ENCODE measurements at regions not wholly inside any gene's neighbourhood (a gene's known extent, or its start where the extent isn't known, plus 50 kb on each side); places are given as distances from the start of the nearest gene placed in this dataset.

DNA sequence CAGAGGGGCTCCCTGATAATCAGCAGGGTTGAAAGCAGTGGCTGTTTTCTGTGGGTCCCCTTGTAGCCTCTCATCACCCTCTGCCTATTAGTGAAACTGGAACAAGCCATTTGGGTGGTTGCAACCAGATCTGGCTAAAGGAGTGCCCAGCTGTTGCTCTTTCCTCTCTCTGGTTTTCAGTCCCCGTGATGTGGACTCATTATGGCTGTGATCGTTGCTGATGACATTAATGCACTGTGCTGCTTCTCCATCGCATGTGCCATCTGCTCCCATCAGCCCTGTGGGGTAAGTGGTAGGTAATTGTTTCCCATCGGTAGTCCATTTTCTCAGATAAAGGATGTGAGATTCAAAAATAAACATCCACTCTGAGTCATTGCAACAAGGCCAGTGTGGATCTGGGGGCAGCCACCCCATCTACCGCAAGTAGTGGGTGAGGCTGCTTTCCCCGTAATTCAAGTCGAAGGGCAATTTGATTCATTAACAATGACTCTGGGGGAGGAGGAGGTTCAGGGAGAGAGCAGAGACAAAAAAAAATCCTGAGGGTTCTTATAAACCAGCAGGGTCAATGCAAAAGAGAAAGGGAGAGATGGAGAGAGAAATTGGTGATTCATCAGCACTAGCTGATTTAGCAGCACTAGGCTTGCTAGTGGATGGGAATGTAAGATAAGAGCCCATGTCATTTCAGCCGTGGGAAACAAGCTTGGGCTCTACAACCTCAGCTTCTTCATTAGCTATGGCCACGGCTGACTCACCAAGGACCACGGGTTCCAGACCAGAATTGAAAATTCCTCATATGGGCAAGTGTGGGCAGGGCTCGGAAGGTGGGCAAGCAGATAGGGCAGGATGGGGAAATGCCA lies 357.8 kb downstream of the MID1IP1 start:
- H3K36me3 ChIP-seq (ENCODE audit: insufficient read depth, insufficient read length, low read length): no peaks in the 10 kb centered on the region
- no peak for DNase-seq (ENCODE audit: low read depth, low spot score)
- no peaks in the 10 kb centered on the region for H3K9me3 ChIP-seq (ENCODE audit: insufficient read depth, low read length)
- TF ChIP-seq YY1 (IDR thresholded peaks at IDR 0.05; ENCODE audit: insufficient read depth, insufficient read length) (no peak), SUZ12 (IDR thresholded peaks at IDR 0.05; ENCODE audit: extremely low read depth, insufficient read depth, insufficient read length) (no peak), ZNF274 (IDR thresholded peaks at IDR 0.05; ENCODE audit: low read depth, low read length) (no peak)
- H3K27me3 ChIP-seq (ENCODE audit: insufficient read depth, insufficient read length): peaks cover 2% of the 10 kb centered on the region
- H3K4me3 ChIP-seq (ENCODE audit: insufficient read length, low read depth): no peak overlapping the region
- peaks cover 2% of the 10 kb centered on the region for H3K4me1 ChIP-seq (ENCODE audit: insufficient read depth, insufficient read length)
- no peak overlapping the region for H3K9ac ChIP-seq (ENCODE audit: insufficient read length, low read depth)

DNA sequence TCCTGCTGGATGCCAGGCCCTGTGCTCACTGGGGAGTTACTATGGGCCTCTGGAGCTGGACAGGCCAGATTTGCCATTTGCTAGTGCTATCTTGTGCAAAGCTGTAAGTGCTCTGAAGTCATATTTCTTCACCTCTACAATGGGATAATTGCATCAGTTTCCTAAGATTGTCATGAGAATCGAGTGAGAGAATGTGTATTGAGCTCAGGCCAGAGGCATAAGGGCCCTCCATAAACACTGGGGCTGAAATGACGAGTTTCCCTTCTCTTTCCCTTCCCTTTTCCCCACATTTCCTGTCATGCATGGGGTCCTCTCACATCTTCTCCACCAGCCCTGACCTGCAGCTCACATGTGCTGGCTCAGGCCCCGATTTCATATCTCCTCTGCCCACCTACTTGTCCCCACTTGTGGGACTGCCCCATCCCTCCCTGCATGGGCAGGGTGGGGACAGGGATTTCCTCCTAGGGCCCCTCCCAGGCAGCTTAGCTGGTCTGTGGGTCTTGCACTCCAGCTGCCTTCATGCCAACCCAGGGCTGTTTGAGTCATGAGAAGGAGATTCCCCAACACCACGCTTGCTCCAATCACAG lies 358.8 kb downstream of the MID1IP1 start:
- Histone ChIP-seq H3K4me3 (ENCODE audit: insufficient read length, low read depth) (no peak overlapping the region), H3K4me1 (ENCODE audit: insufficient read depth, insufficient read length) (peaks cover 2% of the 10 kb centered on the region), H3K9me3 (ENCODE audit: insufficient read depth, low read length) (no peaks in the 10 kb centered on the region), H3K27me3 (ENCODE audit: insufficient read depth, insufficient read length) (peaks cover 2% of the 10 kb centered on the region), H3K36me3 (ENCODE audit: insufficient read depth, insufficient read length, low read length) (no peaks in the 10 kb centered on the region), H3K9ac (ENCODE audit: insufficient read length, low read depth) (no peak overlapping the region)
- no peak for TF ChIP-seq SUZ12 (IDR thresholded peaks at IDR 0.05; ENCODE audit: extremely low read depth, insufficient read depth, insufficient read length)
- TF ChIP-seq ZNF274 (IDR thresholded peaks at IDR 0.05; ENCODE audit: low read depth, low read length): no peak
- TF ChIP-seq YY1 (IDR thresholded peaks at IDR 0.05; ENCODE audit: insufficient read depth, insufficient read length): no peak
- no peak for DNase-seq (ENCODE audit: low read depth, low spot score)

GRCh38 chrX:39161611-39162255 lies 360.5 kb downstream of the MID1IP1 start:
- H3K4me3 ChIP-seq (ENCODE audit: insufficient read length, low read depth): no peak overlapping the region
- H3K36me3 ChIP-seq (ENCODE audit: insufficient read depth, insufficient read length, low read length): no peaks in the 10 kb centered on the region
- H3K27me3 ChIP-seq (ENCODE audit: insufficient read depth, insufficient read length): peaks cover 2% of the 10 kb centered on the region
- no peaks in the 10 kb centered on the region for H3K9me3 ChIP-seq (ENCODE audit: insufficient read depth, low read length)
- DNase-seq (ENCODE audit: low read depth, low spot score): no peak
- H3K4me1 ChIP-seq (ENCODE audit: insufficient read depth, insufficient read length): peaks cover 3% of the 10 kb centered on the region
- no peak overlapping the region for H3K9ac ChIP-seq (ENCODE audit: insufficient read length, low read depth)
- TF ChIP-seq YY1 (IDR thresholded peaks at IDR 0.05; ENCODE audit: insufficient read depth, insufficient read length) (no peak), SUZ12 (IDR thresholded peaks at IDR 0.05; ENCODE audit: extremely low read depth, insufficient read depth, insufficient read length) (no peak), ZNF274 (IDR thresholded peaks at IDR 0.05; ENCODE audit: low read depth, low read length) (no peak)

- peaks cover 2% of the 10 kb centered on the region for H3K27me3 ChIP-seq (ENCODE audit: insufficient read depth, insufficient read length)
- H3K4me3 ChIP-seq (ENCODE audit: insufficient read length, low read depth): no peak overlapping the region
- no peak for DNase-seq (ENCODE audit: low read depth, low spot score)
- no peak overlapping the region for H3K9ac ChIP-seq (ENCODE audit: insufficient read length, low read depth)
- H3K9me3 ChIP-seq (ENCODE audit: insufficient read depth, low read length): no peaks in the 10 kb centered on the region
- no peaks in the 10 kb centered on the region for H3K36me3 ChIP-seq (ENCODE audit: insufficient read depth, insufficient read length, low read length)
- H3K4me1 ChIP-seq (ENCODE audit: insufficient read depth, insufficient read length): peaks cover 7% of the 10 kb centered on the region
- no peak for TF ChIP-seq YY1 (IDR thresholded peaks at IDR 0.05; ENCODE audit: insufficient read depth, insufficient read length)
- no peak for TF ChIP-seq SUZ12 (IDR thresholded peaks at IDR 0.05; ENCODE audit: extremely low read depth, insufficient read depth, insufficient read length)
- TF ChIP-seq ZNF274 (IDR thresholded peaks at IDR 0.05; ENCODE audit: low read depth, low read length): no peak
Measured at GRCh38 chrX:39162322-39162735, 361.1 kb downstream of the MID1IP1 start.

DNA sequence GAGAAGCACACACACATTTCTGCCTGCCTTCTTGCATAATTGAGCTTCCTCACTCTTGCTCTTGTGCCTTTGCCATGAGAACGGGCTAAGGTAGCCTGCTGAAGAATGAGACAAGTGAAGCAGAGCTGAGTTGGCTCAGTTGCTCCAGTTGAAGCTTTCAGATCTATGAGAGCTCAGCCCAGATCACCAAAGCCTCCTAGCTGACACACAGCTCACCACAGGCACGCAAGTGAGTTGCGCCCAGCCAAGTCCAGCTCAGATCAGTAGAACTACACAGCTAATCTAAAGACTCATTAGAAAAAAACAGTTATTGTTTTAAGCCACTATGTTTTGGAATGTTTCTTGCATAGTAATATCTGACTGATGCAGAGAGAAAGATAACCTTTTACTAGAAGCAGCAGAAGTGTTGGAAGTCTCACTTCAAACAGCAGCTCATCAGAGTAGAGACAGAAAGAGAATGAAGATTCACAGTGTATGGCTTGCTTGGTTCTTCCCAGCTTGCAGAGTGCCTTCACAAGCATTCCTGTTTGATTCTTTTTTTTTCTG lies 362.4 kb downstream of the MID1IP1 start:
- H3K4me1 ChIP-seq (ENCODE audit: insufficient read depth, insufficient read length): peaks cover 9% of the 10 kb centered on the region
- H3K9ac ChIP-seq (ENCODE audit: insufficient read length, low read depth): no peak overlapping the region
- TF ChIP-seq SUZ12 (IDR thresholded peaks at IDR 0.05; ENCODE audit: extremely low read depth, insufficient read depth, insufficient read length) (no peak), ZNF274 (IDR thresholded peaks at IDR 0.05; ENCODE audit: low read depth, low read length) (no peak), YY1 (IDR thresholded peaks at IDR 0.05; ENCODE audit: insufficient read depth, insufficient read length) (no peak)
- DNase-seq (ENCODE audit: low read depth, low spot score): no peak
- H3K4me3 ChIP-seq (ENCODE audit: insufficient read length, low read depth): no peak overlapping the region
- no peaks in the 10 kb centered on the region for H3K36me3 ChIP-seq (ENCODE audit: insufficient read depth, insufficient read length, low read length)
- peaks cover 2% of the 10 kb centered on the region for H3K27me3 ChIP-seq (ENCODE audit: insufficient read depth, insufficient read length)
- no peaks in the 10 kb centered on the region for H3K9me3 ChIP-seq (ENCODE audit: insufficient read depth, low read length)

DNA sequence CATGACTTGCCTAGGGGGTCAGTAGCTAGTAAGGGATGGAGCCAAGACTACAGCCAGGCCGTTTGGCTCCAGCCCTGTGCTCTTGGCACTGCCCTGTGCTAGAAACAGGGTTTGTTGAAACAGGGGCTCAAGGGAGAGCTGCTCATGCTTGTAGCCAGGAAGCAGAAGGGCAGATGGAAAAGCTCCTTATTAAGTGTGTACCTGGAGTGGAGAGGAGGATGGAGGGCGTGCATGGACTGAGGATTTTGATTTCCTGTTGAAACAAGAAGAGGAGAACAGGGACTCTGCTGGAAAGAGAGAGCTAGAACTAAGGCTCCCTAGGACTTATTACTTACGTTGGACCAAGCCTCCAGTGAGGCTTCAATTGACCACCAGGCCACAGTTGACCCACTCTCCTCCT lies 363.0 kb downstream of the MID1IP1 start:
- Histone ChIP-seq H3K9ac (ENCODE audit: insufficient read length, low read depth) (no peak overlapping the region), H3K27me3 (ENCODE audit: insufficient read depth, insufficient read length) (peaks cover 2% of the 10 kb centered on the region), H3K9me3 (ENCODE audit: insufficient read depth, low read length) (no peaks in the 10 kb centered on the region), H3K4me1 (ENCODE audit: insufficient read depth, insufficient read length) (peaks cover 7% of the 10 kb centered on the region), H3K4me3 (ENCODE audit: insufficient read length, low read depth) (no peak overlapping the region), H3K36me3 (ENCODE audit: insufficient read depth, insufficient read length, low read length) (no peaks in the 10 kb centered on the region)
- TF ChIP-seq YY1 (IDR thresholded peaks at IDR 0.05; ENCODE audit: insufficient read depth, insufficient read length): no peak
- no peak for TF ChIP-seq ZNF274 (IDR thresholded peaks at IDR 0.05; ENCODE audit: low read depth, low read length)
- no peak for TF ChIP-seq SUZ12 (IDR thresholded peaks at IDR 0.05; ENCODE audit: extremely low read depth, insufficient read depth, insufficient read length)
- DNase-seq (ENCODE audit: low read depth, low spot score): no peak

GRCh38 chrX:39165185-39165584 lies 363.9 kb downstream of the MID1IP1 start:
- no peak for TF ChIP-seq YY1 (IDR thresholded peaks at IDR 0.05; ENCODE audit: insufficient read depth, insufficient read length)

More at GRCh38 chrX:39165185-39165584, 363.9 kb downstream of the MID1IP1 start:
- Histone ChIP-seq H3K27me3 (ENCODE audit: insufficient read depth, insufficient read length) (peaks cover 2% of the 10 kb centered on the region), H3K4me1 (ENCODE audit: insufficient read depth, insufficient read length) (peaks cover 7% of the 10 kb centered on the region), H3K9me3 (ENCODE audit: insufficient read depth, low read length) (no peaks in the 10 kb centered on the region), H3K9ac (ENCODE audit: insufficient read length, low read depth) (no peak overlapping the region), H3K4me3 (ENCODE audit: insufficient read length, low read depth) (no peak overlapping the region), H3K36me3 (ENCODE audit: insufficient read depth, insufficient read length, low read length) (no peaks in the 10 kb centered on the region)
- DNase-seq (ENCODE audit: low read depth, low spot score): no peak

All from NT2/D1 (cell line).